ENCODE measurements at regions not wholly inside any gene's neighbourhood (a gene's known extent, or its start where the extent isn't known, plus 50 kb on each side); places are given as distances from the start of the nearest gene placed in this dataset.

DNA sequence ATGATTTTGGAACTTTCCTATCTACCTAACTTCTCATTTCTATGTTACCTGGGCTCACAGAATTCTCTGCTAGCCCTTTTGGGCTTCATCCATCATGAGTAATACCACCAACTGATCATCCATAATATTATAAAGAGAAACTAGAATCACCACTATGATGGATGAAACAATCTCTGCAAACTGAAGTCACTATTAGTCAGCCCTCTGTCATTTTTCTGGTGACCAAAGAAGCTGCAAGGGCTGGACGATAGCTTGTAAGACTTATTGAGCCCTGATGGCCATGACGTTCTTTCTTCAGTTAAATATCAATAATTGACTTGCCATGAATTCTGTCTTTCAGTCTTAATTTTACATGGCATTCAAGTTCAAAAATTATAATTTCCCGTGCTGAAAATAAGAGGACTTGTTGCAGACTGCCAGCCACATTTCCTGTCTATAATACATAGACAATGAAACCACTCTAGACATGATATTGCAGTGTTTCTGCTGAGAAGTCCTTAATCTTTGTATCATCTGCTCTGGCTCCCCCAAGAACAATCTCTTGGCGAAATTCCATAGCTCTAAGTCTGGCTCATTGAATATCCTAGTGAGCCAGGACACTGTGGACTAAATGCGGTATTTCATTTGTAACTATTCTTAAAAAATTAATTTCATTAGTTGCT is 655.0 kb upstream of the CAMK1G start:
- ChIA-PET POLR2A (no interaction called here), CTCF (no interaction called here)
- Histone ChIP-seq H3K4me1 (ENCODE audit: control insufficient read depth, insufficient read depth, low read length) (no peaks in the 10 kb centered on the region), H3K27ac (ENCODE audit: extremely low read depth, low read depth, low read length) (no peak overlapping the region), H3K4me3 (ENCODE audit: low read depth, low read length) (no peak overlapping the region), H3K36me3 (ENCODE audit: control insufficient read depth in 2 of 2, insufficient read depth in 1 of 2, low read length in 2 of 2) (no peaks in the 10 kb centered on the region), H3K9me3 (ENCODE audit: control insufficient read depth, insufficient read depth, low read depth, low read length) (no peaks in the 10 kb centered on the region)
- TF ChIP-seq, protein P1, sequence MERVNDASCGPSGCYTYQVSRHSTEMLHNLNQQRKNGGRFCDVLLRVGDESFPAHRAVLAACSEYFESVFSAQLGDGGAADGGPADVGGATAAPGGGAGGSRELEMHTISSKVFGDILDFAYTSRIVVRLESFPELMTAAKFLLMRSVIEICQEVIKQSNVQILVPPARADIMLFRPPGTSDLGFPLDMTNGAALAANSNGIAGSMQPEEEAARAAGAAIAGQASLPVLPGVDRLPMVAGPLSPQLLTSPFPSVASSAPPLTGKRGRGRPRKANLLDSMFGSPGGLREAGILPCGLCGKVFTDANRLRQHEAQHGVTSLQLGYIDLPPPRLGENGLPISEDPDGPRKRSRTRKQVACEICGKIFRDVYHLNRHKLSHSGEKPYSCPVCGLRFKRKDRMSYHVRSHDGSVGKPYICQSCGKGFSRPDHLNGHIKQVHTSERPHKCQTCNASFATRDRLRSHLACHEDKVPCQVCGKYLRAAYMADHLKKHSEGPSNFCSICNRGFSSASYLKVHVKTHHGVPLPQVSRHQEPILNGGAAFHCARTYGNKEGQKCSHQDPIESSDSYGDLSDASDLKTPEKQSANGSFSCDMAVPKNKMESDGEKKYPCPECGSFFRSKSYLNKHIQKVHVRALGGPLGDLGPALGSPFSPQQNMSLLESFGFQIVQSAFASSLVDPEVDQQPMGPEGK (tag by site-specific recombination; IDR thresholded peaks at IDR 0.05) = no peak
- TF ChIP-seq, protein P2, sequence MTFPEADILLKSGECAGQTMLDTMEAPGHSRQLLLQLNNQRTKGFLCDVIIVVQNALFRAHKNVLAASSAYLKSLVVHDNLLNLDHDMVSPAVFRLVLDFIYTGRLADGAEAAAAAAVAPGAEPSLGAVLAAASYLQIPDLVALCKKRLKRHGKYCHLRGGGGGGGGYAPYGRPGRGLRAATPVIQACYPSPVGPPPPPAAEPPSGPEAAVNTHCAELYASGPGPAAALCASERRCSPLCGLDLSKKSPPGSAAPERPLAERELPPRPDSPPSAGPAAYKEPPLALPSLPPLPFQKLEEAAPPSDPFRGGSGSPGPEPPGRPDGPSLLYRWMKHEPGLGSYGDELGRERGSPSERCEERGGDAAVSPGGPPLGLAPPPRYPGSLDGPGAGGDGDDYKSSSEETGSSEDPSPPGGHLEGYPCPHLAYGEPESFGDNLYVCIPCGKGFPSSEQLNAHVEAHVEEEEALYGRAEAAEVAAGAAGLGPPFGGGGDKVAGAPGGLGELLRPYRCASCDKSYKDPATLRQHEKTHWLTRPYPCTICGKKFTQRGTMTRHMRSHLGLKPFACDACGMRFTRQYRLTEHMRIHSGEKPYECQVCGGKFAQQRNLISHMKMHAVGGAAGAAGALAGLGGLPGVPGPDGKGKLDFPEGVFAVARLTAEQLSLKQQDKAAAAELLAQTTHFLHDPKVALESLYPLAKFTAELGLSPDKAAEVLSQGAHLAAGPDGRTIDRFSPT (tag by site-specific recombination; IDR thresholded peaks at IDR 0.05) = no peak
- TF ChIP-seq BCL11A (tag by site-specific recombination; IDR thresholded peaks at IDR 0.05; ENCODE audit: low read depth) = no peak
- no peak for TF ChIP-seq ZNF768 (tag by site-specific recombination; IDR thresholded peaks at IDR 0.05)
- no peak for TF ChIP-seq ZNF510 (tag by site-specific recombination; IDR thresholded peaks at IDR 0.05; ENCODE audit: insufficient replicate concordance)
- TF ChIP-seq ZNF211 (tag by site-specific recombination; IDR thresholded peaks at IDR 0.05; ENCODE audit: low read depth) = no peak
- no peak for TF ChIP-seq ZNF169 (tag by site-specific recombination; IDR thresholded peaks at IDR 0.05)

DNA sequence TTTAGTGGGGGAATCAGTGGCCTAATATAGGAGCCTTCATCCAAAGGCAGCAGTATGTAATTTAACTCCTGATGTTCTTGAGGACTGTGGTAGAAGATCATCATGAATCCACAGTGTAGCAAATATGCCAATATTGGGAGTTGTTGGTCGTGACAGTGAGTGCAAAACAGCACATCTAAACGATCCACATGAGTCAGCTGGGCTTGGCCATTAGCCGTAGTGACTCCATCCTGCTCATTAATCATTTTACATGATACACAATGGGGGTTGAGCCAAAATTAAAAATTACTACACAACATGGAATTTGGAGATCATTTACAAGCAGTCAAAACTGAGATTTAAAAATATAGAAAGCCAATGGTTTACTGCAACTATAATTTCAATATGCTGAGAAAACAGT is 653.9 kb upstream of the CAMK1G start:
- no peak overlapping the region for H3K27ac ChIP-seq (ENCODE audit: extremely low read depth, low read depth, low read length)
- H3K36me3 ChIP-seq (ENCODE audit: control insufficient read depth in 2 of 2, insufficient read depth in 1 of 2, low read length in 2 of 2) = no peaks in the 10 kb centered on the region
- no peaks in the 10 kb centered on the region for H3K4me1 ChIP-seq (ENCODE audit: control insufficient read depth, insufficient read depth, low read length)
- POLR2A ChIA-PET = no interaction called here
- TF ChIP-seq, protein P3, sequence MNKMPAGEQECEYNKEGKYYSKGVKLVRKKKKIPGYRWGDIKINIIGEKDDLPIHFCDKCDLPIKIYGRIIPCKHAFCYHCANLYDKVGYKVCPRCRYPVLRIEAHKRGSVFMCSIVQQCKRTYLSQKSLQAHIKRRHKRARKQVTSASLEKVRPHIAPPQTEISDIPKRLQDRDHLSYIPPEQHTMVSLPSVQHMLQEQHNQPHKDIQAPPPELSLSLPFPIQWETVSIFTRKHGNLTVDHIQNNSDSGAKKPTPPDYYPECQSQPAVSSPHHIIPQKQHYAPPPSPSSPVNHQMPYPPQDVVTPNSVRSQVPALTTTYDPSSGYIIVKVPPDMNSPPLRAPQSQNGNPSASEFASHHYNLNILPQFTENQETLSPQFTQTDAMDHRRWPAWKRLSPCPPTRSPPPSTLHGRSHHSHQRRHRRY (tag by site-specific recombination; IDR thresholded peaks at IDR 0.05) = no peak
- TF ChIP-seq, protein P4, sequence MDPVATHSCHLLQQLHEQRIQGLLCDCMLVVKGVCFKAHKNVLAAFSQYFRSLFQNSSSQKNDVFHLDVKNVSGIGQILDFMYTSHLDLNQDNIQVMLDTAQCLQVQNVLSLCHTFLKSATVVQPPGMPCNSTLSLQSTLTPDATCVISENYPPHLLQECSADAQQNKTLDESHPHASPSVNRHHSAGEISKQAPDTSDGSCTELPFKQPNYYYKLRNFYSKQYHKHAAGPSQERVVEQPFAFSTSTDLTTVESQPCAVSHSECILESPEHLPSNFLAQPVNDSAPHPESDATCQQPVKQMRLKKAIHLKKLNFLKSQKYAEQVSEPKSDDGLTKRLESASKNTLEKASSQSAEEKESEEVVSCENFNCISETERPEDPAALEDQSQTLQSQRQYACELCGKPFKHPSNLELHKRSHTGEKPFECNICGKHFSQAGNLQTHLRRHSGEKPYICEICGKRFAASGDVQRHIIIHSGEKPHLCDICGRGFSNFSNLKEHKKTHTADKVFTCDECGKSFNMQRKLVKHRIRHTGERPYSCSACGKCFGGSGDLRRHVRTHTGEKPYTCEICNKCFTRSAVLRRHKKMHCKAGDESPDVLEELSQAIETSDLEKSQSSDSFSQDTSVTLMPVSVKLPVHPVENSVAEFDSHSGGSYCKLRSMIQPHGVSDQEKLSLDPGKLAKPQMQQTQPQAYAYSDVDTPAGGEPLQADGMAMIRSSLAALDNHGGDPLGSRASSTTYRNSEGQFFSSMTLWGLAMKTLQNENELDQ (tag by site-specific recombination; IDR thresholded peaks at IDR 0.05; ENCODE audit: low read depth) = no peak
- no peak for TF ChIP-seq ZNF324 (tag by site-specific recombination; IDR thresholded peaks at IDR 0.05)
- TF ChIP-seq, protein P5, sequence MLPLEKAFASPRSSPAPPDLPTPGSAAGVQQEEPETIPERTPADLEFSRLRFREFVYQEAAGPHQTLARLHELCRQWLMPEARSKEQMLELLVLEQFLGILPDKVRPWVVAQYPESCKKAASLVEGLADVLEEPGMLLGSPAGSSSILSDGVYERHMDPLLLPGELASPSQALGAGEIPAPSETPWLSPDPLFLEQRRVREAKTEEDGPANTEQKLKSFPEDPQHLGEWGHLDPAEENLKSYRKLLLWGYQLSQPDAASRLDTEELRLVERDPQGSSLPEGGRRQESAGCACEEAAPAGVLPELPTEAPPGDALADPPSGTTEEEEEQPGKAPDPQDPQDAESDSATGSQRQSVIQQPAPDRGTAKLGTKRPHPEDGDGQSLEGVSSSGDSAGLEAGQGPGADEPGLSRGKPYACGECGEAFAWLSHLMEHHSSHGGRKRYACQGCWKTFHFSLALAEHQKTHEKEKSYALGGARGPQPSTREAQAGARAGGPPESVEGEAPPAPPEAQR (tag by site-specific recombination; IDR thresholded peaks at IDR 0.05) = no peak
- TF ChIP-seq ZNF626 (tag by site-specific recombination; IDR thresholded peaks at IDR 0.05) = no peak
- no peak for TF ChIP-seq ZBTB21 (tag by site-specific recombination; IDR thresholded peaks at IDR 0.05)
- TF ChIP-seq, protein P6, sequence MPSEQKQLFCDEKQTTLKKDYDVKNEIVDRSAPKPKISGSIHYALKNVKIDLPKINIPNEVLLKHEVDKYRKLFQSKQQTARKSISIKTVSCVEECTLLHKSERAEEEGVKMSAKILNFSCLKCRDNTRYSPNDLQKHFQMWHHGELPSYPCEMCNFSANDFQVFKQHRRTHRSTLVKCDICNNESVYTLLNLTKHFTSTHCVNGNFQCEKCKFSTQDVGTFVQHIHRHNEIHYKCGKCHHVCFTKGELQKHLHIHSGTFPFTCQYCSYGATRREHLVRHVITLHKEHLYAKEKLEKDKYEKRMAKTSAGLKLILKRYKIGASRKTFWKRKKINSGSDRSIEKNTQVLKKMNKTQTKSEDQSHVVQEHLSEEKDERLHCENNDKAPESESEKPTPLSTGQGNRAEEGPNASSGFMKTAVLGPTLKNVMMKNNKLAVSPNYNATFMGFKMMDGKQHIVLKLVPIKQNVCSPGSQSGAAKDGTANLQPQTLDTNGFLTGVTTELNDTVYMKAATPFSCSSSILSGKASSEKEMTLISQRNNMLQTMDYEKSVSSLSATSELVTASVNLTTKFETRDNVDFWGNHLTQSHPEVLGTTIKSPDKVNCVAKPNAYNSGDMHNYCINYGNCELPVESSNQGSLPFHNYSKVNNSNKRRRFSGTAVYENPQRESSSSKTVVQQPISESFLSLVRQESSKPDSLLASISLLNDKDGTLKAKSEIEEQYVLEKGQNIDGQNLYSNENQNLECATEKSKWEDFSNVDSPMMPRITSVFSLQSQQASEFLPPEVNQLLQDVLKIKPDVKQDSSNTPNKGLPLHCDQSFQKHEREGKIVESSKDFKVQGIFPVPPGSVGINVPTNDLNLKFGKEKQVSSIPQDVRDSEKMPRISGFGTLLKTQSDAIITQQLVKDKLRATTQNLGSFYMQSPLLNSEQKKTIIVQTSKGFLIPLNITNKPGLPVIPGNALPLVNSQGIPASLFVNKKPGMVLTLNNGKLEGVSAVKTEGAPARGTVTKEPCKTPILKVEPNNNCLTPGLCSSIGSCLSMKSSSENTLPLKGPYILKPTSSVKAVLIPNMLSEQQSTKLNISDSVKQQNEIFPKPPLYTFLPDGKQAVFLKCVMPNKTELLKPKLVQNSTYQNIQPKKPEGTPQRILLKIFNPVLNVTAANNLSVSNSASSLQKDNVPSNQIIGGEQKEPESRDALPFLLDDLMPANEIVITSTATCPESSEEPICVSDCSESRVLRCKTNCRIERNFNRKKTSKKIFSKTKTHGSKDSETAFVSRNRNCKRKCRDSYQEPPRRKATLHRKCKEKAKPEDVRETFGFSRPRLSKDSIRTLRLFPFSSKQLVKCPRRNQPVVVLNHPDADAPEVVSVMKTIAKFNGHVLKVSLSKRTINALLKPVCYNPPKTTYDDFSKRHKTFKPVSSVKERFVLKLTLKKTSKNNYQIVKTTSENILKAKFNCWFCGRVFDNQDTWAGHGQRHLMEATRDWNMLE (tag by site-specific recombination; conservative IDR thresholded peaks at IDR 0.05; ENCODE audit: low read depth) = no peak
- no peak for TF ChIP-seq ZNF624 (tag by site-specific recombination; IDR thresholded peaks at IDR 0.05)
- TF ChIP-seq FEZF1 (tag by site-specific recombination; IDR thresholded peaks at IDR 0.05) = no peak
- no peak for TF ChIP-seq KLF10 (tag by site-specific recombination; IDR thresholded peaks at IDR 0.05)
- H3K4me3 ChIP-seq (ENCODE audit: low read depth, low read length) = no peak overlapping the region
- H3K9me3 ChIP-seq (ENCODE audit: control insufficient read depth, insufficient read depth, low read depth, low read length) = no peaks in the 10 kb centered on the region
- CTCF ChIA-PET = no interaction called here
